GM21619 (cell line): ENCODE measurements at regions not wholly inside any gene's neighbourhood (a gene's known extent, or its start where the extent isn't known, plus 50 kb on each side); places are given as distances from the start of the nearest gene placed in this dataset.

ENCODE experiments used
- ATAC-seq: cut with Tn5 transposase; IDR thresholded peaks from one replicate; pipeline ENCODE4 v1.9.1; 2021; ENCODE audit not compliant: unreplicated experiment

GRCh38 chr21:41596241-41596925 is 88.4 kb upstream of the TMPRSS2 start:
- ATAC-seq = no peak

GRCh38 chr21:41594268-41594667 is 86.3 kb upstream of the TMPRSS2 start:
- no peak for ATAC-seq

- ATAC-seq = no peak
Observed at GRCh38 chr21:41593760-41594138, 85.8 kb upstream of the TMPRSS2 start.

- ATAC-seq = no peak
Observed at GRCh38 chr21:41593051-41593759, 85.2 kb upstream of the TMPRSS2 start.

- ATAC-seq = no peak
Observed at GRCh38 chr21:41589620-41590175, 81.7 kb upstream of the TMPRSS2 start.

GRCh38 chr21:41589131-41589530 is 81.2 kb upstream of the TMPRSS2 start:
- no peak for ATAC-seq

- ATAC-seq = no peak
Observed at GRCh38 chr21:41585199-41585994, 77.4 kb upstream of the TMPRSS2 start.

- ATAC-seq = no peak
Observed at GRCh38 chr21:41584603-41585176, 76.7 kb upstream of the TMPRSS2 start.

GRCh38 chr21:41583274-41583790 is 75.4 kb upstream of the TMPRSS2 start:
- ATAC-seq = no peak

GRCh38 chr21:41582866-41583265 is 74.9 kb upstream of the TMPRSS2 start:
- ATAC-seq = no peak

GRCh38 chr21:41582298-41582840 is 74.4 kb upstream of the TMPRSS2 start:
- no peak for ATAC-seq

GRCh38 chr21:41581592-41582228 is 73.8 kb upstream of the TMPRSS2 start:
- no peak for ATAC-seq

GRCh38 chr21:41580758-41581554 is 73.0 kb upstream of the TMPRSS2 start:
- no peak for ATAC-seq

GRCh38 chr21:41579692-41580091 is 71.7 kb upstream of the TMPRSS2 start:
- no peak for ATAC-seq

GRCh38 chr21:41578716-41579115 is 70.8 kb upstream of the TMPRSS2 start:
- no peak for ATAC-seq

GRCh38 chr21:41578083-41578482 is 70.1 kb upstream of the TMPRSS2 start:
- no peak for ATAC-seq

GRCh38 chr21:41576013-41576615 is 68.2 kb upstream of the TMPRSS2 start:
- ATAC-seq = no peak

GRCh38 chr21:41573902-41574690 is 66.1 kb upstream of the TMPRSS2 start:
- ATAC-seq = no peak
